ENCODE measurements at regions not wholly inside any gene's neighbourhood (a gene's known extent, or its start where the extent isn't known, plus 50 kb on each side); places are given as distances from the start of the nearest gene placed in this dataset.

DNA sequence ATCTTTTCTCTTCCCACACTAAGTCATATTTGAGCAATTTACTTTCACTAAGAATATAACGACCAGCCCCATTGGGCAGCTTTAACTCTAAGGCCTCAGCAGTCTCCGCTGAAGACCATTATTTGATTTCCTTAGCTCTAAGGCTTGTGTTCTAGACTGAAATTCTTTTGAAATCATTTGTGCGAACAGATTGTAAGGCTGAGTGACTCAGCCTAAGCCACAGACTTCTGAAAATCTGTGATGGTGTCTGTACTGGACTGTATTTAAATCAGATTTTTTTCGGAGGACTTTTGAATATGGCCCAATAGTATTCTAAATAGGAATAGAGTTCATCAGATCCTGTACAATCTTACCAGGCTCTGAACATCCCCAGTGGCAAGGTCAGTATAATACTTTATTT, 150.3 kb upstream of the TECRL start:
- Histone ChIP-seq H3K4me2 (ENCODE audit: low read depth, low read length) (no peak overlapping the region), H3K9me3 (ENCODE audit: low read length) (no peaks in the 10 kb centered on the region), H3K4me1 (ENCODE audit: insufficient read depth, low read length) (no peaks in the 10 kb centered on the region), H4K20me1 (ENCODE audit: insufficient read depth, low read length) (no peaks in the 10 kb centered on the region), H3K79me2 (ENCODE audit: insufficient read depth, low read length) (no peaks in the 10 kb centered on the region), H3K4me3 (replicated peaks in 1 of 3; ENCODE audit: insufficient read depth in 1 of 3, low read depth in 2 of 3, low read length in 3 of 3) (no peak overlapping the region), H2AFZ (ENCODE audit: low read length) (no peak overlapping the region), H3K27me3 (ENCODE audit: control insufficient read depth in 1 of 2, insufficient read depth in 2 of 2, low read length in 2 of 2) (no peaks in the 10 kb centered on the region), H3K36me3 (replicated peaks in 1 of 2; ENCODE audit: control insufficient read depth in 1 of 2, insufficient read depth in 2 of 2, low read length in 2 of 2) (no peaks in the 10 kb centered on the region), H3K9ac (ENCODE audit: insufficient read depth, low read depth, low read length) (no peak overlapping the region), H3K27ac (ENCODE audit: extremely low read length, insufficient read depth, low read length) (no peak overlapping the region)
- TF ChIP-seq ZNF766 (CRISPR knock-in tag; IDR thresholded peaks at IDR 0.05; ENCODE audit: borderline replicate concordance) (no peak), ZIK1 (CRISPR knock-in tag; IDR thresholded peaks at IDR 0.05; ENCODE audit: borderline replicate concordance, low read depth) (no peak), ZFAT (CRISPR knock-in tag; conservative IDR thresholded peaks at IDR 0.05) (no peak), PHF8 (CRISPR knock-in tag; IDR thresholded peaks at IDR 0.05) (no peak), SAFB2 (CRISPR knock-in tag; IDR thresholded peaks at IDR 0.05; ENCODE audit: borderline replicate concordance, low read depth) (no peak), KDM2A (CRISPR knock-in tag; IDR thresholded peaks at IDR 0.05; ENCODE audit: borderline replicate concordance, low read depth) (no peak), DMAP1 (CRISPR knock-in tag; IDR thresholded peaks at IDR 0.05) (no peak)
- TF ChIP-seq, protein P1, sequence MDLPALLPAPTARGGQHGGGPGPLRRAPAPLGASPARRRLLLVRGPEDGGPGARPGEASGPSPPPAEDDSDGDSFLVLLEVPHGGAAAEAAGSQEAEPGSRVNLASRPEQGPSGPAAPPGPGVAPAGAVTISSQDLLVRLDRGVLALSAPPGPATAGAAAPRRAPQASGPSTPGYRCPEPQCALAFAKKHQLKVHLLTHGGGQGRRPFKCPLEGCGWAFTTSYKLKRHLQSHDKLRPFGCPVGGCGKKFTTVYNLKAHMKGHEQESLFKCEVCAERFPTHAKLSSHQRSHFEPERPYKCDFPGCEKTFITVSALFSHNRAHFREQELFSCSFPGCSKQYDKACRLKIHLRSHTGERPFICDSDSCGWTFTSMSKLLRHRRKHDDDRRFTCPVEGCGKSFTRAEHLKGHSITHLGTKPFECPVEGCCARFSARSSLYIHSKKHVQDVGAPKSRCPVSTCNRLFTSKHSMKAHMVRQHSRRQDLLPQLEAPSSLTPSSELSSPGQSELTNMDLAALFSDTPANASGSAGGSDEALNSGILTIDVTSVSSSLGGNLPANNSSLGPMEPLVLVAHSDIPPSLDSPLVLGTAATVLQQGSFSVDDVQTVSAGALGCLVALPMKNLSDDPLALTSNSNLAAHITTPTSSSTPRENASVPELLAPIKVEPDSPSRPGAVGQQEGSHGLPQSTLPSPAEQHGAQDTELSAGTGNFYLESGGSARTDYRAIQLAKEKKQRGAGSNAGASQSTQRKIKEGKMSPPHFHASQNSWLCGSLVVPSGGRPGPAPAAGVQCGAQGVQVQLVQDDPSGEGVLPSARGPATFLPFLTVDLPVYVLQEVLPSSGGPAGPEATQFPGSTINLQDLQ (CRISPR knock-in tag; IDR thresholded peaks at IDR 0.05), result no peak
- TF ChIP-seq, protein P2, sequence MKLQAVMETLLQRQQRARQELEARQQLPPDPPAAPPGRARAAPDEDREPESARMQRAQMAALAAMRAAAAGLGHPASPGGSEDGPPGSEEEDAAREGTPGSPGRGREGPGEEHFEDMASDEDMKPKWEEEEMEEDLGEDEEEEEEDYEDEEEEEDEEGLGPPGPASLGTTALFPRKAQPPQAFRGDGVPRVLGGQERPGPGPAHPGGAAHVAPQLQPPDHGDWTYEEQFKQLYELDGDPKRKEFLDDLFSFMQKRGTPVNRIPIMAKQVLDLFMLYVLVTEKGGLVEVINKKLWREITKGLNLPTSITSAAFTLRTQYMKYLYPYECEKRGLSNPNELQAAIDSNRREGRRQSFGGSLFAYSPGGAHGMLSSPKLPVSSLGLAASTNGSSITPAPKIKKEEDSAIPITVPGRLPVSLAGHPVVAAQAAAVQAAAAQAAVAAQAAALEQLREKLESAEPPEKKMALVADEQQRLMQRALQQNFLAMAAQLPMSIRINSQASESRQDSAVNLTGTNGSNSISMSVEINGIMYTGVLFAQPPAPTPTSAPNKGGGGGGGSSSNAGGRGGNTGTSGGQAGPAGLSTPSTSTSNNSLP (IDR thresholded peaks at IDR 0.05; ENCODE audit: low read depth, low read length), result no peak
- BruUV-seq (replicated peaks), result no TSS peak
- ATAC-seq (no peak), DNase-seq (ENCODE audit: low spot score) (no peak), FAIRE-seq (no peak)
- intact Hi-C loops (cut with micrococcal nuclease; ENCODE audit: unreplicated experiment), result no loop called here
- ChIA-PET CTCF (ENCODE audit: low intra/inter-chr PET ratio, low total read pairs) (no interaction called here), POLR2A (no interaction called here)
- in situ Hi-C loops (cut with HindIII; ENCODE audit: extremely low pct_ligation_motif_present, low pct_unique_long_range_greater_than_20kb), result no loop called here
- 16% methylated on average over 4 of the region's 4 CpGs for WGBS (ENCODE audit: low lambda C conversion rate)

Data from HepG2 (cell line).